Endodermal cell (in vitro differentiated cells): ENCODE measurements at regions not wholly inside any gene's neighbourhood (a gene's known extent, or its start where the extent isn't known, plus 50 kb on each side); places are given as distances from the start of the nearest gene placed in this dataset.

Source experiments
- DNase-seq: peaks from one replicate; pipeline ENCODE4 v3.0.0-alpha.2; 2017
- H3K27ac ChIP-seq: 2 replicates; pipeline ENCODE4 v1.5.1; 2013; ENCODE audit warnings: mild to moderate bottlenecking, low read depth, low read length, moderate library complexity
- H3K27me3 ChIP-seq: 2 replicates; pipeline ENCODE4 v1.6.1; 2013; ENCODE audit warnings: mild to moderate bottlenecking, low read length, moderate library complexity; ENCODE audit not compliant: insufficient read depth, control insufficient read depth, poor library complexity, severe bottlenecking
- H3K36me3 ChIP-seq: 2 replicates; pipeline ENCODE4 v1.7.0; 2013; ENCODE audit warnings: mild to moderate bottlenecking, low read length, moderate library complexity; ENCODE audit not compliant: control insufficient read depth, insufficient read depth
- H3K4me1 ChIP-seq: one replicate; pipeline ENCODE4 v1.7.0; 2013; ENCODE audit warnings: low read length; ENCODE audit not compliant: control insufficient read depth, insufficient read depth
- H3K4me3 ChIP-seq: 2 replicates; pipeline ENCODE4 v1.5.1; 2013; ENCODE audit warnings: mild to moderate bottlenecking, low read length, moderate library complexity
- H3K9ac ChIP-seq: 2 replicates; pipeline ENCODE4 v1.6.1; 2013; ENCODE audit warnings: mild to moderate bottlenecking, low read length, moderate library complexity; ENCODE audit not compliant: poor library complexity, severe bottlenecking; ENCODE audit errors: extremely low read depth
- H3K9me3 ChIP-seq: 2 replicates; pipeline ENCODE4 v1.6.1; 2013; ENCODE audit warnings: mild to moderate bottlenecking, low read length, moderate library complexity; ENCODE audit not compliant: control insufficient read depth
- H3K27ac Mint-ChIP-seq: 2 replicates; pipeline ENCODE4 v1.8.0; 2020; ENCODE audit warnings: mixed read lengths
- H3K27me3 Mint-ChIP-seq: 2 replicates; pipeline ENCODE4 v1.8.0; 2021; ENCODE audit warnings: mild to moderate bottlenecking, mixed read lengths; ENCODE audit not compliant: insufficient read depth
- H3K36me3 Mint-ChIP-seq: 2 replicates; pipeline ENCODE4 v1.8.0; 2020; ENCODE audit warnings: low read depth, mixed read lengths
- H3K4me1 Mint-ChIP-seq: 2 replicates; pipeline ENCODE4 v1.8.0; 2020; ENCODE audit warnings: mixed read lengths
- H3K4me3 Mint-ChIP-seq: 2 replicates; pipeline ENCODE4 v1.8.0; 2020; ENCODE audit warnings: mild to moderate bottlenecking, moderate library complexity, mixed read lengths
- H3K9me3 Mint-ChIP-seq: 2 replicates; pipeline ENCODE4 v1.8.0; 2020; ENCODE audit warnings: mild to moderate bottlenecking, mixed read lengths
- CTCF ChIP-seq: fragments of 200-600 bp; sonication (generic); conservative IDR thresholded peaks from 2 replicates; pipeline ENCODE4 v1.5.0; 2021; ENCODE audit warnings: antibody characterized with exemption, mild to moderate bottlenecking
- WGBS, 2 experiments: methylation state at CpG; one replicate each; pipeline versions ENCODE4 v1.1.5 to v1.1.7; 2013; ENCODE audit warnings: missing lambda C conversion rate in 2 of 2, mixed read lengths in 1 of 2; ENCODE audit not compliant: insufficient coverage in 1 of 2, insufficient read length in 1 of 2; 5-methylcytosine and 5-hydroxymethylcytosine counted together

GRCh38 chr5:124206540-124206939 is 539.9 kb downstream of the ZNF608 start:
- H3K36me3 ChIP-seq = no peaks in the 10 kb centered on the region
- WGBS, 2 experiments = 90 to 94% methylated on average over 2 of the region's 2 CpGs
- H3K27ac ChIP-seq = no peak overlapping the region
- TF ChIP-seq CTCF = no peak
- peaks cover 60% of the 10 kb centered on the region for H3K9me3 Mint-ChIP-seq
- H3K27me3 Mint-ChIP-seq = no peaks in the 10 kb centered on the region
- peaks cover 21% of the 10 kb centered on the region for H3K36me3 Mint-ChIP-seq
- H3K27ac Mint-ChIP-seq = no peak overlapping the region
- peaks cover 51% of the 10 kb centered on the region for H3K9me3 ChIP-seq
- H3K4me3 Mint-ChIP-seq = no peak overlapping the region
- H3K4me3 ChIP-seq = no peak overlapping the region
- DNase-seq = no peak
- H3K4me1 ChIP-seq = no peaks in the 10 kb centered on the region
- H3K9ac ChIP-seq = no peak overlapping the region
- no peaks in the 10 kb centered on the region for H3K27me3 ChIP-seq
- no peaks in the 10 kb centered on the region for H3K4me1 Mint-ChIP-seq

- WGBS, 2 experiments = 92 to 93% methylated on average over 4 of the region's 4 CpGs
- no peak for TF ChIP-seq CTCF
- H3K9me3 Mint-ChIP-seq = peaks cover 66% of the 10 kb centered on the region
- no peak overlapping the region for H3K9ac ChIP-seq
- H3K27ac Mint-ChIP-seq = no peak overlapping the region
- peaks cover 22% of the 10 kb centered on the region for H3K36me3 Mint-ChIP-seq
- no peaks in the 10 kb centered on the region for H3K27me3 ChIP-seq
- peak; percentile 42 for DNase-seq
- peaks cover 54% of the 10 kb centered on the region for H3K9me3 ChIP-seq
- no peaks in the 10 kb centered on the region for H3K4me1 ChIP-seq
- no peaks in the 10 kb centered on the region for H3K36me3 ChIP-seq
- no peak overlapping the region for H3K4me3 Mint-ChIP-seq
- no peaks in the 10 kb centered on the region for H3K4me1 Mint-ChIP-seq
- peak overlapping the region; percentile 56 for H3K4me3 ChIP-seq
- no peaks in the 10 kb centered on the region for H3K27me3 Mint-ChIP-seq
- H3K27ac ChIP-seq = no peak overlapping the region
Observed at GRCh38 chr5:124203303-124203702, 543.1 kb downstream of the ZNF608 start.

- Mint-ChIP-seq H3K4me3 (no peak overlapping the region), H3K27ac (no peak overlapping the region), H3K36me3 (peaks cover 22% of the 10 kb centered on the region), H3K27me3 (no peaks in the 10 kb centered on the region), H3K9me3 (peaks cover 56% of the 10 kb centered on the region), H3K4me1 (peaks cover 3% of the 10 kb centered on the region)
- Histone ChIP-seq H3K9me3 (peaks cover 46% of the 10 kb centered on the region), H3K27me3 (no peaks in the 10 kb centered on the region), H3K36me3 (no peaks in the 10 kb centered on the region), H3K4me3 (no peak overlapping the region), H3K9ac (no peak overlapping the region), H3K27ac (no peak overlapping the region), H3K4me1 (no peaks in the 10 kb centered on the region)
- 85 to 100% methylated on average over 1 of the region's 1 CpG for WGBS, 2 experiments
- TF ChIP-seq CTCF = no peak
- DNase-seq = no peak
Observed at GRCh38 chr5:124200381-124200780, 546.1 kb downstream of the ZNF608 start.
